Glutamatergic neuron (in vitro differentiated cells): ENCODE measurements at regions not wholly inside any gene's neighbourhood (a gene's known extent, or its start where the extent isn't known, plus 50 kb on each side); places are given as distances from the start of the nearest gene placed in this dataset.

Experiments used
- DNase-seq: peaks from one replicate; pipeline ENCODE4 v3.0.0; 2022
- H3K27ac Mint-ChIP-seq: one replicate; pipeline ENCODE4 v1.8.0; 2020; ENCODE audit warnings: mild to moderate bottlenecking, mixed read lengths, inconsistent platforms; ENCODE audit not compliant: unreplicated experiment
- H3K27me3 Mint-ChIP-seq: one replicate; pipeline ENCODE4 v1.8.0; 2020; ENCODE audit warnings: mild to moderate bottlenecking, moderate library complexity, mixed read lengths, inconsistent platforms; ENCODE audit not compliant: unreplicated experiment
- H3K36me3 Mint-ChIP-seq: one replicate; pipeline ENCODE4 v1.8.0; 2020; ENCODE audit warnings: mild to moderate bottlenecking, mixed read lengths, inconsistent platforms; ENCODE audit not compliant: unreplicated experiment
- H3K4me1 Mint-ChIP-seq: one replicate; pipeline ENCODE4 v1.8.0; 2020; ENCODE audit warnings: mild to moderate bottlenecking, low read depth, mixed read lengths, inconsistent platforms; ENCODE audit not compliant: unreplicated experiment
- H3K4me3 Mint-ChIP-seq: one replicate; pipeline ENCODE4 v1.8.0; 2020; ENCODE audit warnings: mild to moderate bottlenecking, mixed read lengths, inconsistent platforms; ENCODE audit not compliant: unreplicated experiment
- H3K9me3 Mint-ChIP-seq: one replicate; pipeline ENCODE4 v1.8.0; 2020; ENCODE audit warnings: mild to moderate bottlenecking, moderate library complexity, mixed read lengths, inconsistent platforms; ENCODE audit not compliant: unreplicated experiment
- TF ChIP-seq, protein P1 (sequence below): fragments of 200-600 bp; sonication (generic); IDR thresholded peaks from one replicate; pipeline ENCODE4 v1.5.0; 2021; ENCODE audit not compliant: partially characterized antibody, unreplicated experiment

DNA sequence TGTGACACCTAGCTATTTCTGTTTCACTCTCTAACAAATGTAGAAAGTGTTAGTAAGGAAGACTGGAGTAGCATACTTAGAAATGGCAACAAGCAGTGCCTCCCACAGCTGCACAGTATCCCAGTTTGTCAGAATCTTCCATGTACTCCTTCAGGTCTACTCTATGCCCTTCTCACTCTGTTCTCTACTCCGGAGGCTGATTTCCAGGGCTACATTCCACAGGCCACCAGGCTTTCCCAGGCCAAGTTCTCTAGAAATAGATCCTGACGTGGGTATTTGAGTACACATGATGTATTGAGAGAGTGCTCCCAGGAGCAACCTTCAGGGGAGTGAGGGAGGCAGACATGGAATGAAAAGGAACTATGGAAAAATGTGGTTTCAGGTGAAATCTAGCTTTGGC lies 177.3 kb upstream of the GK2 start:
- Mint-ChIP-seq H3K4me3 (no peak overlapping the region), H3K9me3 (peaks cover 1% of the 10 kb centered on the region), H3K27me3 (peaks cover 3% of the 10 kb centered on the region), H3K27ac (no peak overlapping the region), H3K36me3 (no peaks in the 10 kb centered on the region), H3K4me1 (peaks cover 1% of the 10 kb centered on the region)
- DNase-seq: no peak
- TF ChIP-seq, protein P1, sequence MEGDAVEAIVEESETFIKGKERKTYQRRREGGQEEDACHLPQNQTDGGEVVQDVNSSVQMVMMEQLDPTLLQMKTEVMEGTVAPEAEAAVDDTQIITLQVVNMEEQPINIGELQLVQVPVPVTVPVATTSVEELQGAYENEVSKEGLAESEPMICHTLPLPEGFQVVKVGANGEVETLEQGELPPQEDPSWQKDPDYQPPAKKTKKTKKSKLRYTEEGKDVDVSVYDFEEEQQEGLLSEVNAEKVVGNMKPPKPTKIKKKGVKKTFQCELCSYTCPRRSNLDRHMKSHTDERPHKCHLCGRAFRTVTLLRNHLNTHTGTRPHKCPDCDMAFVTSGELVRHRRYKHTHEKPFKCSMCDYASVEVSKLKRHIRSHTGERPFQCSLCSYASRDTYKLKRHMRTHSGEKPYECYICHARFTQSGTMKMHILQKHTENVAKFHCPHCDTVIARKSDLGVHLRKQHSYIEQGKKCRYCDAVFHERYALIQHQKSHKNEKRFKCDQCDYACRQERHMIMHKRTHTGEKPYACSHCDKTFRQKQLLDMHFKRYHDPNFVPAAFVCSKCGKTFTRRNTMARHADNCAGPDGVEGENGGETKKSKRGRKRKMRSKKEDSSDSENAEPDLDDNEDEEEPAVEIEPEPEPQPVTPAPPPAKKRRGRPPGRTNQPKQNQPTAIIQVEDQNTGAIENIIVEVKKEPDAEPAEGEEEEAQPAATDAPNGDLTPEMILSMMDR: no peak

DNA sequence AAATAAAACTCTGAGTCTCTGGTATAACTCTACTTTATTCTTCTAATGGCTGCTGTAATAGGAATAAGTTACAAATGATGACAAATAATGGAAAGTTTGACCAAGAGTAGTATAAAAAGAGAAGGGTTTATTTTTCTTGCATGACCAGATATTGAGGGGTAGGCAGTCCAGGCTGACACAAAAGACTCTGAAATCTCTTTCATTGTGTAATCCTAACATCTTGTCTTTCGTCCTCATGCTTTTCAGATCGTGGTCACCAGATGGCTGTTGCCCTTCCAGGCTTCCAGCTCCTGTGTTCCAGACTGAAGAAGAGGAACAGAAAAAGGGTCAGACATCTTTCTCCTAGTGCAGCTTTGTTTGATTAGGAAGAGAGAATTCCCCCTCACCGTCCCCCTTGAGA lies 176.9 kb upstream of the GK2 start:
- Mint-ChIP-seq H3K9me3 (peaks cover 1% of the 10 kb centered on the region), H3K4me3 (no peak overlapping the region), H3K36me3 (no peaks in the 10 kb centered on the region), H3K4me1 (peaks cover 1% of the 10 kb centered on the region), H3K27me3 (peaks cover 3% of the 10 kb centered on the region), H3K27ac (no peak overlapping the region)
- no peak for DNase-seq
- TF ChIP-seq, protein P1: no peak

DNA sequence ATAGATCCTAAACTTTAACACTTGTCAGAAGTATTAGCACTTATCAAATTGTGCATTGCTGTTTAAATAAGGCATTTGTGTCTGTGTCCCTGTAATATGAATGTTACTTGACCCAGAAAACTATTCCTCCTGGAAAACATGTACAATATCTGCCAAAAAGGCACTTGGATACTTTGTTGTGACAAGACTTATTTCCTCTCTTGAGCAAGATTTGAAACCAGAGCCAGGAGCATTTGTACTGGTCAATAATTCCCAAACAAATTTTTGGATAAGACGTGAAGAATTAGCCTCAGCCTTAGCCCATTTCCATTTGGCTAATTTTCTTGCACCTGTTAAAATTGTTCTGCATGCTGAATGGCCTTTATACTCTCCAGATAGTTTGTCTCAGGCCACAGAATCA lies 176.3 kb upstream of the GK2 start:
- Mint-ChIP-seq H3K4me1 (peaks cover 3% of the 10 kb centered on the region), H3K27me3 (peaks cover 3% of the 10 kb centered on the region), H3K9me3 (peaks cover 1% of the 10 kb centered on the region), H3K27ac (no peak overlapping the region), H3K4me3 (no peak overlapping the region), H3K36me3 (no peaks in the 10 kb centered on the region)
- DNase-seq: no peak
- TF ChIP-seq, protein P1: no peak

DNA sequence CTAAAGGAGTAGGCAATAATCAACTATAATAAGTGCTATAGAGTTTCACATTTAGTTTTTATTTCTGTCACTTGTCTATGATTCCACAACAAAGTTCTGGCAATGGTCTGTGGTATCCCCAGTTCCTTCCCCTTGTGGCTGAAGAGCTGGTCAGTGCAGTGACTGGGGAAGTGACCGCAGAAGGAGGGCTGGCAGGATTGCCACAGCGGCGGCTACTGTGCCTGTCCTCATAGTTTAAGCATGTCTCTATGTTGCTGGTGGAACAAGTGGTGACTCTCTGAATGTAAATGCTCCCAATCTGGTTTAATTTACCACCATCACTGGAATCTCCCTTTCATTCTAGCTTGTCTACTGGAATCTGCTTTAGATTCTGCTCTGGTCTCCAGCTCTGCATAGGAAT lies 170.6 kb upstream of the GK2 start:
- H3K4me1 Mint-ChIP-seq: peaks cover 11% of the 10 kb centered on the region
- H3K36me3 Mint-ChIP-seq: no peaks in the 10 kb centered on the region
- TF ChIP-seq, protein P1: no peak
- H3K27ac Mint-ChIP-seq: no peak overlapping the region
- DNase-seq: no peak
- no peak overlapping the region for H3K4me3 Mint-ChIP-seq
- no peaks in the 10 kb centered on the region for H3K9me3 Mint-ChIP-seq
- peaks cover 2% of the 10 kb centered on the region for H3K27me3 Mint-ChIP-seq

DNA sequence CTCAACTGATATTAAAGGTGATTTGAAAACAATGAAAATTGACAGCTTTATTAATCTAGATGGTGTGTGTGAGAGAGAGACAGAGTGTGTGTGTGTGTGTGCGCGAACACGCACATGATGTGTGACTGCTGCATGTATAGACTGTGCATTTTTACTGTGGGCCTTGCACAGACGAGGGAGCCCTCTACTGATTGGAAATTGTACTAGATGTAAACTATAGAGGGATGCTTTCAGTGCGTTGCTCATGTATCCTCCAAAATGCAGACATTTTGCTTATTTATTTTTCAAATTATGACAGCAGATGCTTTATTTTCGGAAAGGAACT lies 168.4 kb upstream of the GK2 start:
- Mint-ChIP-seq H3K27me3 (peaks cover 2% of the 10 kb centered on the region), H3K36me3 (no peaks in the 10 kb centered on the region), H3K27ac (no peak overlapping the region), H3K4me1 (peaks cover 9% of the 10 kb centered on the region), H3K4me3 (no peak overlapping the region), H3K9me3 (no peaks in the 10 kb centered on the region)
- peak; percentile 55 for DNase-seq
- TF ChIP-seq, protein P1: peak; percentile 35
